ENCODE measurements at regions not wholly inside any gene's neighbourhood (a gene's known extent, or its start where the extent isn't known, plus 50 kb on each side); places are given as distances from the start of the nearest gene placed in this dataset.

DNA sequence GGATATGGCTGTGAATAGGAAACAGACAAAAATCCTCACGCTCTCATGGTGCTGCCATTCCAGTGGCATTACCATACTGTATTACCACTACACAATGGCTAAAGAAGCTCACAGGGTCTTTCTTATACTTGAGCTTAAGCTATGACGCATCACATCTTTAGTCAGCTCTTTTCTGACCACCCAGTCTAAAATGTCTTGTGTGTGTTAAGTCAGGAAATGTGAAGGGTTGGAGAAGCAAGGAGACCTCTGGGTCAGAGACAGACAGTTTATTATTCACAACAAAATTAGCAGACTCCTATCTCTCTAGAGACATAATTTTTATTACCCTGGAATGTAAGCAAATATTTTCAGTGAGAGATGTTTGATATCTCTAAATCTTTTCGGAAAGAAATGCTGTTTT lies 1583.2 kb upstream of the WWC1 start:
- TF ChIP-seq ZNF138 (CRISPR knock-in tag; conservative IDR thresholded peaks at IDR 0.05) (no peak), ESRRA (CRISPR knock-in tag; IDR thresholded peaks at IDR 0.05; ENCODE audit: borderline replicate concordance) (no peak), TP53 (CRISPR knock-in tag; IDR thresholded peaks at IDR 0.05) (no peak), MXD4 (CRISPR knock-in tag; IDR thresholded peaks at IDR 0.05; ENCODE audit: borderline replicate concordance) (no peak), JUN (CRISPR knock-in tag; IDR thresholded peaks at IDR 0.05) (no peak)
- TF ChIP-seq, protein P1, sequence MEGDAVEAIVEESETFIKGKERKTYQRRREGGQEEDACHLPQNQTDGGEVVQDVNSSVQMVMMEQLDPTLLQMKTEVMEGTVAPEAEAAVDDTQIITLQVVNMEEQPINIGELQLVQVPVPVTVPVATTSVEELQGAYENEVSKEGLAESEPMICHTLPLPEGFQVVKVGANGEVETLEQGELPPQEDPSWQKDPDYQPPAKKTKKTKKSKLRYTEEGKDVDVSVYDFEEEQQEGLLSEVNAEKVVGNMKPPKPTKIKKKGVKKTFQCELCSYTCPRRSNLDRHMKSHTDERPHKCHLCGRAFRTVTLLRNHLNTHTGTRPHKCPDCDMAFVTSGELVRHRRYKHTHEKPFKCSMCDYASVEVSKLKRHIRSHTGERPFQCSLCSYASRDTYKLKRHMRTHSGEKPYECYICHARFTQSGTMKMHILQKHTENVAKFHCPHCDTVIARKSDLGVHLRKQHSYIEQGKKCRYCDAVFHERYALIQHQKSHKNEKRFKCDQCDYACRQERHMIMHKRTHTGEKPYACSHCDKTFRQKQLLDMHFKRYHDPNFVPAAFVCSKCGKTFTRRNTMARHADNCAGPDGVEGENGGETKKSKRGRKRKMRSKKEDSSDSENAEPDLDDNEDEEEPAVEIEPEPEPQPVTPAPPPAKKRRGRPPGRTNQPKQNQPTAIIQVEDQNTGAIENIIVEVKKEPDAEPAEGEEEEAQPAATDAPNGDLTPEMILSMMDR (IDR thresholded peaks at IDR 0.05), result no peak
